ENCODE measurements at regions not wholly inside any gene's neighbourhood (a gene's known extent, or its start where the extent isn't known, plus 50 kb on each side); places are given as distances from the start of the nearest gene placed in this dataset.

GRCh38 chr12:89878327-89878726 is 169.7 kb upstream of the ATP2B1 start:
- no peak for TF ChIP-seq CTCF (IDR thresholded peaks at IDR 0.05)
- TF ChIP-seq POLR2A (IDR thresholded peaks at IDR 0.05): no peak
